GM12874 (cell line): ENCODE measurements at regions not wholly inside any gene's neighbourhood (a gene's known extent, or its start where the extent isn't known, plus 50 kb on each side); places are given as distances from the start of the nearest gene placed in this dataset.

ENCODE experiments used
- CTCF ChIP-seq: IDR thresholded peaks from 2 replicates; pipeline ENCODE4 v1.5.1; 2011; ENCODE audit warnings: low read depth, mild to moderate bottlenecking, control low read depth, low read length, moderate library complexity; ENCODE audit not compliant: insufficient read depth

- no peak for TF ChIP-seq CTCF
These were observed 527.1 kb upstream of the DIPK2B start for GRCh38 chrX:45727761-45728160.

- TF ChIP-seq CTCF: no peak
These were observed 521.8 kb upstream of the DIPK2B start for GRCh38 chrX:45722471-45722870.

- TF ChIP-seq CTCF: no peak
These were observed 519.2 kb upstream of the DIPK2B start for GRCh38 chrX:45719751-45720501.

- no peak for TF ChIP-seq CTCF
These were observed 518.0 kb upstream of the DIPK2B start for GRCh38 chrX:45718676-45719075.

GRCh38 chrX:45716750-45717149 is 516.1 kb upstream of the DIPK2B start:
- no peak for TF ChIP-seq CTCF

DNA sequence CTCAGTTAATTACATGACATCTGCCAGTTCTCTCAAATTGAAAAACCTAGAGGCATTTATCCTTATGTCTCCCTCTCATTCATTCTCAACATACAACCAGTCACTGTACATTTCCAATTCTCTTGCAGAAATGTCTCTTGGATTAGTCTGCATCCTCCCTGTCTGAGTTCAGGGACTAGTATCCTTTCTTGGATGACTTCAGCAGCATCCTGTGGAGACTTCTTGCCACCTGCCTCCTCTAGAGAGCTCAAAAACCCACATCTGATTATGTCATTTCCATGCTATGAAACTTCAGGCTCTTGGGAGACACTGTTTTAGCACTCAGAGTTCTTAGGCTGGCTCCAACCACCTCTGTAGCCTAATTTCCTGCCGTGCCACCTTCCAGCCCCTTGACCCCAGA is 515.1 kb upstream of the DIPK2B start:
- no peak for TF ChIP-seq CTCF

- TF ChIP-seq CTCF: no peak
These were observed 514.2 kb upstream of the DIPK2B start for GRCh38 chrX:45714866-45715265.

DNA sequence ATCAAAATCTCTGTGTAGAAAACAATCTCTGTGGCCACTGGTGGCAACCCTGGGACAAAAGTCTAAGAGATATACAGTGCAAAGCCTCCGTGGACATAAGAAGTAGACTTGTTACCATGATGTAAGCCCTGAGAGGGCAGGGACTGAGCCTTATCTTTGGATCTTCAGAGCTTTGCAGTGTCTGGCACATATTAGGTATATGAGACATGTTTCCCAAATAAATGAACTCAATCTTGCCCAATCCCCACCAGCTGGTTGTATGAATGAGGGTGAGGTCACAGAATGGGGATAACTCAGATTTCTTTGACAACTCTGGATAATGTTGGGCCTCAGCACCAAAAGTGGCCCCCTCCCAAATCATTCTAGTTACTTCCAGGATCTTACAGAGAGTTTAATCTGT is 511.4 kb upstream of the DIPK2B start:
- no peak for TF ChIP-seq CTCF
